ENCODE measurements at regions not wholly inside any gene's neighbourhood (a gene's known extent, or its start where the extent isn't known, plus 50 kb on each side); places are given as distances from the start of the nearest gene placed in this dataset.

DNA sequence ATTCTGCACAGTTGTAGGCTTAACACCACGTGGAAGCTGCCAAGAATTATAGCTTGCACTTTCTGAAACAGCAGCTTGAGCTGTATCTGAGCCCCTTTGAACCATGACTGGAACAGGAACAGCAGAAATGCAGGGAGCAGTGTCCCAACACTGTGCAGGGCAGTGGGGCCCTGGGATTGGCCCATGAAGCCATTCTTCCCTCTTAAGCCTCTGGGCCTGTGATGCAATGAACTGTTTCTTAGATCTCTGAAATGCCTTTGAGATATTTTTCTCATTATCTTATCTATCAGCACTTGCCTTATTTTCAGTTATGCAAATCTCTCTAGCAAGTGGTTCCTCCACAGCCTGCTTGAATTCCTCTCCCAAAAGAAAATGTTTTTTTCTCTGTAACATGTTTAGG, 87.0 kb upstream of the MTAP start:
- TF ChIP-seq, protein P1, sequence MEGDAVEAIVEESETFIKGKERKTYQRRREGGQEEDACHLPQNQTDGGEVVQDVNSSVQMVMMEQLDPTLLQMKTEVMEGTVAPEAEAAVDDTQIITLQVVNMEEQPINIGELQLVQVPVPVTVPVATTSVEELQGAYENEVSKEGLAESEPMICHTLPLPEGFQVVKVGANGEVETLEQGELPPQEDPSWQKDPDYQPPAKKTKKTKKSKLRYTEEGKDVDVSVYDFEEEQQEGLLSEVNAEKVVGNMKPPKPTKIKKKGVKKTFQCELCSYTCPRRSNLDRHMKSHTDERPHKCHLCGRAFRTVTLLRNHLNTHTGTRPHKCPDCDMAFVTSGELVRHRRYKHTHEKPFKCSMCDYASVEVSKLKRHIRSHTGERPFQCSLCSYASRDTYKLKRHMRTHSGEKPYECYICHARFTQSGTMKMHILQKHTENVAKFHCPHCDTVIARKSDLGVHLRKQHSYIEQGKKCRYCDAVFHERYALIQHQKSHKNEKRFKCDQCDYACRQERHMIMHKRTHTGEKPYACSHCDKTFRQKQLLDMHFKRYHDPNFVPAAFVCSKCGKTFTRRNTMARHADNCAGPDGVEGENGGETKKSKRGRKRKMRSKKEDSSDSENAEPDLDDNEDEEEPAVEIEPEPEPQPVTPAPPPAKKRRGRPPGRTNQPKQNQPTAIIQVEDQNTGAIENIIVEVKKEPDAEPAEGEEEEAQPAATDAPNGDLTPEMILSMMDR (IDR thresholded peaks at IDR 0.05) = no peak
- TF ChIP-seq POLR2A (IDR thresholded peaks at IDR 0.05) = no peak
